GM18907 (cell line): ENCODE measurements at regions not wholly inside any gene's neighbourhood (a gene's known extent, or its start where the extent isn't known, plus 50 kb on each side); places are given as distances from the start of the nearest gene placed in this dataset.
"Not testable (repeated sequence)": the region's sequence is repeated elsewhere in the genome, so short reads cannot be mapped to it uniquely, and the experiment has no call there.

Experiments
- ATAC-seq: cut with Tn5 transposase; IDR thresholded peaks from one replicate; pipeline ENCODE4 v1.9.1; 2021; ENCODE audit warnings: mild to moderate bottlenecking, moderate library complexity; ENCODE audit not compliant: unreplicated experiment

DNA sequence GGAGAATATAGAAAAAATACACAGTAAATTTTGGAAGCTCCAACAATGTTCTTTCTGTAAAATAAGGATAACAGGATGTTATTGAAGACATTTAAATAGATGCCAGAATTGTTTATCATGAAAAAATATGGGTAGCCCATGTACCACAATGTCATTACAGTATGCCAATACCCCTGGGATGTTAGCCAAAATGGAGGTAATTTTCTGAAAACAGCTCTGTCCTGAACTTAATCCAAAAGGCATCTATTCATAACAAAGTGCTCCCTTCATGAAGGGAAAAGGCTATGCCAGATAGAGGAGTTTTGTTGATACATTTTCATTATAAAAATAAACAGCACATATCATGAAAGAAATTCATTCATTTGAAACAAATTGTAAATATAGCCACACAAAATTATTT is 1902.6 kb upstream of the AGA start:
- ATAC-seq = no peak

- no peak for ATAC-seq
Measured at GRCh38 chr4:179352221-179352620, 1910.0 kb upstream of the AGA start.

DNA sequence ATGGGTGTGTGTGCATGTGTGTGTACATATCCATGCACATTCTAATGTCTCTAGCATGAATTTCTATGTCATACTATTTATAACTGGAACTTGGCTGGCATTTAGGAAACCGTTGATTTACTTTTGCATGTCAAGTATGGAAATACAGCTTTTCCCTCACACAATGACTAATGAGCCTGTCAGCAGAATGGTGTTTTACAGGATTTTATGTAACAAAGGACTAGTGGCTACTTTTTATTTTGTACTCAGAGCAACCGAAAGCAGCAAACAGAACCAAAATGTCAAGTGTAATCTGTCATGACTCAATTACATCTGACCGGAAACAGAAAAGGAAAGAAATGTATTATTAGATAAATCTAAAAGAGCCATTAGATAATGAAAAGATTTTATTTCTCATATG is 1911.5 kb upstream of the AGA start:
- ATAC-seq = no peak

GRCh38 chr4:179361978-179362486 is 1919.8 kb upstream of the AGA start:
- ATAC-seq = no peak

GRCh38 chr4:179365932-179366331 is 1923.7 kb upstream of the AGA start:
- not testable (repeated sequence) for ATAC-seq

GRCh38 chr4:179372242-179372641 is 1930.0 kb upstream of the AGA start:
- no peak for ATAC-seq

- ATAC-seq = no peak
Measured at GRCh38 chr4:179372746-179373145, 1930.5 kb upstream of the AGA start.

DNA sequence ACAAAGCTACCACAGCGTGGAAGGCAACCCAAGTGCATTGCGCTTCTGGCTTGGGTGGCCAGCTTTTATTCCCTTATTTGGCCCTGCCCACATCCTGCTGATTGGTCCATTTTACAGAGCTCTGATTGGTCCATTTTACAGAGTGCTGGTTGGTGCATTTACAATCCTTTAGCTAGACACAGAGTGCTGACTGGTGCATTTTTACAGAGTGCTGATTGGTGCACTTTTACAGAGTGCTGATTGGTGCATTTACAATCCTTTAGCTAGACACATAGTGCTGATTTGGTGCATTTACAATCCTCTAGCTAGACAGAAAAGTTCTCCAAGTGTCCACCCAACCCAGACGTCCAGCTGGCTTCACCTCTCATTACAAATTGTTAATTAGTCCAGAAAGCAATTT is 1936.6 kb upstream of the AGA start:
- ATAC-seq = not testable (repeated sequence)

GRCh38 chr4:179392787-179393186 is 1950.5 kb upstream of the AGA start:
- ATAC-seq = no peak

DNA sequence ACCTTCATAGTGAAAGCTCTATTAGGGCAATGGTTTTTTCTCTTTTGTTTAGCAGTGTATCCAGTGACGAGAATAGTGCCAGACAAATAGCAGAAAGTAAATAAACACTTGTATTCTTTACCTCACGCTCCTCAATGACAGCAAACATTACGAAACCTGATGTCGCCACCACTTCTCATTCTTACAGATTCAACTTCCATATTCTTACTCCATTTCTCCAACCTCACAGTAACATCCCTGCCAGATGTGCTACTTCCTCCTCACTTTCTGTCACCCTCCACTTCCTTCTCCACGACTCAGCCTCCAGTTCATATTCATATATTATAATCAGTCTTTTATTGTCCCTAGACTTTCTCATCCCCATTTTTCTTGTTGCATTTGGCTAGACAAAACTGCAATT is 1956.2 kb upstream of the AGA start:
- no peak for ATAC-seq

DNA sequence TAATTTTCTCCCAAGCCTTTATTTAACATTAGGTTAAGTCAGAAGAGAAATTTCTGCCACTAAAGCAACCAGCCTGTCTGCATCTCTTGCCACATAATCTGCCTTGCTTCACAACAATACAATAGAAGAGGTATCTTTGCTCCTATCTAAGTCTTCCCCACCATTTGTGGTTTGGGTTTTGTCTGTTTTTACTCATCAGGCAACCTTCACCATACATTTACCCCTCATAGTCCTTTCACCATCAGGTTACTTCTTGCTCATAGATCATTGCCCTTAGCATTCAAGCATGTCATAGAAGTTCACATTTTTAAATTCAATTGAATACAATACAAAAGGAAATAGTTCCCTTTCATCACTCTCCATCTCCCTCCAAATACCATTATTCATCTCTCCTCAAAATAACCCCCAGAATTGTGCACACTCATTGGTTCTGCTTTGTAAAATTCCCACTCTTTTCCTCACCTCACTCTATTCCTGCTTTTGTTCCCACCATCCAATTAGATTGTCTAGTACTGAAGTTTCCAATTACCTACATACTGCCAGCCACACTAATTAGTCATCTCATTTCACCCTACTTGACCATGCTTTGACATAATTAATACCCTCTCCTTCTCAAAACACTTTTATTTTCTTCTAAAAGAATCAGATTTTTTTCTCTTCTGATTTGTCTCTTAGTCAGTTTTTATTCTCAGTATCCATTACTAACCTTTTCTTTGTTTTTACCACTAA is 1957.0 kb upstream of the AGA start:
- ATAC-seq = no peak

DNA sequence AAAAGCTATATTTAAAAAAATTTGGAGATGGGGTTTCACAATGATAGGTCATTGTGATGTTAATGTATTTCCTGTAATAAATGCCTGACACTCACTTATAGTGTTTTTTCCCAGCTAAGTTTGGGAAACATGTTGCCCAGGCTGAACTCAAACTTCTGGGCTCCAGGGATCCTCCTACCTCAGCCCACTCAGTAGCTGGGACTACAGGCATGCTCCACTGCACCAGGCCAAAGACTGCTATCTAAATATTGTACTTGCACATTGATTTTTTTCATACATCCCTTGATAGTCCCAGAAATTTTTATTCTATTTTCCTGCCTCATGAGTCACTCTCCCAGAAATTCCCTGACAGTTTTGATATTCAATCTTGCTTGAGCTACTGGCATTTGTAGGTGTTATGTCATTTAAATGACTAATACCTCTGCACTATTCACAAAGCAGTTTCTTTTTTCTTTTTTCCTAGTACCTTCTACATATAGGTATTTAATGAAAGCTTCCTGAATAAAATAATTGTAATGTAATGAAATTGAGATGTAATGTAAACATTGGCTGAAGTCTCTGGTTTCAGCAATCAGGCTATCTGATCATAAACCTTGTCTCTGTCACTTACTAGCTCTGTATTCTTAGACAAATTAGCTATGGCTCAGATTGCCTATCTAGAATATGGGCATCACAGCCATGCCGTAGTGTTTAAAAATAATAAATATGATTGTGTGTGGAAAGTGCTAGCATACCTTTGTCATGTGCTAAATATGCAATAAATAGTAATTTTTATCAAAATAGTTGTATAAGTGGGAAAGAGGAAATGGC is 1973.0 kb upstream of the AGA start:
- no peak for ATAC-seq

- ATAC-seq = no peak
Measured at GRCh38 chr4:179415847-179416223, 1973.6 kb upstream of the AGA start.

GRCh38 chr4:179417357-179417756 is 1975.1 kb upstream of the AGA start:
- no peak for ATAC-seq

- no peak for ATAC-seq
Measured at GRCh38 chr4:179437962-179438361, 1995.7 kb upstream of the AGA start.

GRCh38 chr4:179441596-179441995 is 1999.4 kb upstream of the AGA start:
- no peak for ATAC-seq

DNA sequence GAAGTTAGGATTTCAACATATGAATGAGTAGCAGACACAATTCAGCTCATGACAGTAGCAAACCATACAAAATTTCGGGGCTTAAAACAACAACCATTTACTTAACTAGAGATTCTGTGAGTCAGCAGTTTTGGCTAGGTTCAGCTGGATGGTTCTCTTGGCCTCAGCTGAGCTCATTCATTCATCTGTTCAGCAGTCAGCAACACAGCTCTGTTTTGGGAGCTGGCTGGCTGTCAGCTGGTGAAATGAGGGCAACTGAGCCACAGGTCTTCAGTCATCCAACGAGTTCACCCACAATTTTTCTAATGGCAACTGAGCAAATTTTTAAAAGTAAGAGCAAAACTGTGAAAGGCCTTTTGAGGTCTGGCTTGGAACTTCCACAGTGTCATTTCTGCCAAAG is 2005.1 kb upstream of the AGA start:
- no peak for ATAC-seq

DNA sequence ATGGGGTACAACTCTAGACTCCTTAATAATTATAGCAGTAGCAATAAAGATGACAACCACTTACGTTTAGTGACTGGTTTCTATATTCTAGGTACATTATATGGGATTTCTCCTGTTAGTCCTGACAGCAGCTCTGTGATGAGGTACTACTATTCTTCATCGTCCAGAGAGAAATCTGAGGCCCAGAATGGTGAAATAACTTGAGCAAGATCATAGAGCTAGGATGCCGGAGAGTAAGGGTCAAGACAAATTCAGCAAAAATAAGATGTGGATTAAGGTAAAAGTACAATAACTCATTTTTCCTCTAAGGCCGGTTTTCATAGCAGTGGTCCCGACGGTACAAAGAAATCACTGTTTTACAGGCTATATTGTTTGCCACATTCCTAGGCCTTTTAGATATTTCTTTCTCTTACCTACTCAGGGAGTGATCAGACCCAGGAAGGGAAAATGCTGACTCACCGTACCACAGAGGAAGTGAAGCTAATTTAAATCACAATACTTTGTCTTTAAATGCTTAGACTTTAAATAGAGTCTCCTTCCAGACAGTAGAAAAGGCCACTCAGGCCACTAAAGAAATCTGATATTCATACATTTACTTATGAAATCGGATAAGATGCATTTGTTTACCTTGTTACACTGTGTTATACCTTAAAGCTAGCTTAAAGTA is 2023.0 kb upstream of the AGA start:
- ATAC-seq = no peak

DNA sequence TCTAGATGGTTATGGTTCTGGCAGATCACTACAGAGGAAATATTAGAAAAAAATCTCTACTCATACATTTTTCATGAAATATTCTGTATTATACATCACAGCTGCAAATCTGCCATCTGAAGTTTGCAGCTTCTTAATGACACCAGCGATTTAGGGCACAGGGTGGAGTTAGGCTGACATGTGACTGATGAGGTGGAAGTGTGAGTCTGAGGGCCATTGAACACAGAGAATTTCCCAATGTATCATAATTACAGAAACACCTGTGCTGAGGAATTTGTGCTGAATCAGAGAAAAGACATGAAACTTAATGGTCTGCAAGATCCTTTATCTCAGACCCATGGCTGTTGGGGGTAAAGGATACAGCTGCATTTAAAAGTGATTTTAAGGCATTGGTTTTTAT is 2025.6 kb upstream of the AGA start:
- no peak for ATAC-seq

- no peak for ATAC-seq
Measured at GRCh38 chr4:179472164-179472563, 2029.9 kb upstream of the AGA start.

DNA sequence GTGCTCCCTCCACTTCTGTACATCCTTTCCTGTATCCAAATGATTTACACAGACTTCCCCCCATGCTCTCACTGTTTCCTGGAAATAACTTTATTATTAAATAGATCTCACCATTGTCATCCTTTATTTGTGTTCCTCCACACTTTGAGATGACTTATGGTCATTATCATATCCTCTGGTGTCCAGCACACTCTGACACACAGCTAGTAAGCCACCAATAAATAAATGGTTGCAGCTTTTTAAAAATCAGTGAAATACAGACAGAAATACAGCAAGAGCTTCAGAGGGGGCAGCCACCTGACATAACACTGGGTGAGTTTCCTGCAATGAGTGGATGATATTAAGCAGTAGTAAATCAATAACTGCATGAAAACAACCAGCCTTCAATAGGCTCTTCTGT is 2036.4 kb upstream of the AGA start:
- no peak for ATAC-seq

DNA sequence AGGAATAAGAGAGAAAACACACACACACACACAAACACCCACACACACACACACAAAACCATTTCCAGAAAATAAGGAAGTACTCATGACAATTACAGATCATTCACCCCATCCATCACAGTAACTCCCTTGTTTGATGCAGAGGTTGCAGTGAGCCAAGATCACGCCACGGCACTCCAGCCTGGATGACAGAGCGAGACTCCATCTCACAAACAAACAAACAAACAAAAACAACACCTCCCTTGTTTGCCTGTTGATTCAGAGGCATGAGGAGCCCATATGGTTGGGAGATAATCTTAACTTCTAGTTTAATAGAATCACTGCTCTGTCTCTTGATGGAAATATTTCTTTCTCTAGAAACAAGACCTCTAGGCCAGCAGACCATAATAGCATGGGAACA is 2043.5 kb upstream of the AGA start:
- no peak for ATAC-seq
